ENCODE measurements at regions not wholly inside any gene's neighbourhood (a gene's known extent, or its start where the extent isn't known, plus 50 kb on each side); places are given as distances from the start of the nearest gene placed in this dataset.

GRCh38 chr10:57799625-57800024 is 468.1 kb downstream of the IPMK start:
- Mint-ChIP-seq H3K36me3 (ENCODE audit: low read depth, unreplicated experiment) (no peaks in the 10 kb centered on the region), H3K4me1 (ENCODE audit: unreplicated experiment) (no peaks in the 10 kb centered on the region), H3K4me3 (ENCODE audit: unreplicated experiment) (no peak overlapping the region), H3K27ac (ENCODE audit: unreplicated experiment) (no peak overlapping the region), H3K9me3 (ENCODE audit: unreplicated experiment) (no peaks in the 10 kb centered on the region), H3K27me3 (ENCODE audit: unreplicated experiment) (peaks cover 1% of the 10 kb centered on the region)
- no peak for DNase-seq (ENCODE audit: low spot score)
- TF ChIP-seq, protein P1, sequence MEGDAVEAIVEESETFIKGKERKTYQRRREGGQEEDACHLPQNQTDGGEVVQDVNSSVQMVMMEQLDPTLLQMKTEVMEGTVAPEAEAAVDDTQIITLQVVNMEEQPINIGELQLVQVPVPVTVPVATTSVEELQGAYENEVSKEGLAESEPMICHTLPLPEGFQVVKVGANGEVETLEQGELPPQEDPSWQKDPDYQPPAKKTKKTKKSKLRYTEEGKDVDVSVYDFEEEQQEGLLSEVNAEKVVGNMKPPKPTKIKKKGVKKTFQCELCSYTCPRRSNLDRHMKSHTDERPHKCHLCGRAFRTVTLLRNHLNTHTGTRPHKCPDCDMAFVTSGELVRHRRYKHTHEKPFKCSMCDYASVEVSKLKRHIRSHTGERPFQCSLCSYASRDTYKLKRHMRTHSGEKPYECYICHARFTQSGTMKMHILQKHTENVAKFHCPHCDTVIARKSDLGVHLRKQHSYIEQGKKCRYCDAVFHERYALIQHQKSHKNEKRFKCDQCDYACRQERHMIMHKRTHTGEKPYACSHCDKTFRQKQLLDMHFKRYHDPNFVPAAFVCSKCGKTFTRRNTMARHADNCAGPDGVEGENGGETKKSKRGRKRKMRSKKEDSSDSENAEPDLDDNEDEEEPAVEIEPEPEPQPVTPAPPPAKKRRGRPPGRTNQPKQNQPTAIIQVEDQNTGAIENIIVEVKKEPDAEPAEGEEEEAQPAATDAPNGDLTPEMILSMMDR (IDR thresholded peaks at IDR 0.05; ENCODE audit: unreplicated experiment): no peak

GRCh38 chr10:57798830-57799229 is 468.9 kb downstream of the IPMK start:
- Mint-ChIP-seq H3K4me3 (ENCODE audit: unreplicated experiment) (no peak overlapping the region), H3K36me3 (ENCODE audit: low read depth, unreplicated experiment) (no peaks in the 10 kb centered on the region), H3K27ac (ENCODE audit: unreplicated experiment) (no peak overlapping the region), H3K4me1 (ENCODE audit: unreplicated experiment) (no peaks in the 10 kb centered on the region), H3K27me3 (ENCODE audit: unreplicated experiment) (peaks cover 1% of the 10 kb centered on the region), H3K9me3 (ENCODE audit: unreplicated experiment) (no peaks in the 10 kb centered on the region)
- TF ChIP-seq, protein P1 (IDR thresholded peaks at IDR 0.05; ENCODE audit: unreplicated experiment): no peak
- no peak for DNase-seq (ENCODE audit: low spot score)

GRCh38 chr10:57791546-57791945 is 476.1 kb downstream of the IPMK start:
- peaks cover 3% of the 10 kb centered on the region for H3K4me1 Mint-ChIP-seq (ENCODE audit: unreplicated experiment)
- peaks cover 8% of the 10 kb centered on the region for H3K9me3 Mint-ChIP-seq (ENCODE audit: unreplicated experiment)
- no peak overlapping the region for H3K4me3 Mint-ChIP-seq (ENCODE audit: unreplicated experiment)
- TF ChIP-seq, protein P1 (IDR thresholded peaks at IDR 0.05; ENCODE audit: unreplicated experiment): no peak
- DNase-seq (ENCODE audit: low spot score): no peak
- no peaks in the 10 kb centered on the region for H3K36me3 Mint-ChIP-seq (ENCODE audit: low read depth, unreplicated experiment)
- H3K27me3 Mint-ChIP-seq (ENCODE audit: unreplicated experiment): no peaks in the 10 kb centered on the region
- H3K27ac Mint-ChIP-seq (ENCODE audit: unreplicated experiment): no peak overlapping the region

DNA sequence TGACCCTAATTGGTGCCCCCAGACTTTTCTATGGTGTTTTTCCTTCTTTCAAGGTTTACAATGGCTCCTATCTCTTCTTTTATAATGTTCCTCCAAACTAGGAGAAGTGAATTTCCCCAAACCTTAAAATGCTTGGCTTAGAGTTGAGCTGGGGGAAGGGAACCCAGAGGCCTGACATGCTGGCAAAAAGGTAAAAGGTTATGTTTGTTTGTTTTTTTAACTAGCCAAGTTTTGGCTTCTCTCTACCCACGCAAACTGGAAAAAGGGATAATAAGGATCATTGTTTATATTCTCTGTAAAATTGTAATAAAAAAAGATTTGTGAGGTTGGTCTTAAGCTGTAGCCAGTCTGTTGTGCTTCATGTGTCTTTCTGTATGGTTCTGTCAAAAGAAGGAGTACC is 477.0 kb downstream of the IPMK start:
- H3K4me3 Mint-ChIP-seq (ENCODE audit: unreplicated experiment): no peak overlapping the region

DNA sequence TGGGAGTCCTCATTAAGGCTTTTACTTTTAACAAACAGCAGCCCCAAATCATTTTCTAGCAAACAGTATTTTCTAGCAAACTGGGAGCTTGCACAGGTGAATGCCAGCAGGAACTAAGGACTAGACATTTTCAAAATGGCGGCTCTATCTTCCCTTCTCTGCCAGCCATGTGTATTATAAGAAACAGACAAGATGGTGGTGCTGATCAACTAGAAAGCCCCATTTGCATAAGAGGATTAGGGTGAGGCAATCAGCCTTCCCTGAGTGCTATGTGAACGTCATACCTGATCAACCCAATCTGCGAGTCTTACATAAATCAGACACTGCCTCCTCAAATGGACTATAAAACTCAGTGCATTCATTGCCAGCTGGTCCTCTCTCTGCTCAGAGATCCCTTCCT is 479.6 kb downstream of the IPMK start:
- TF ChIP-seq, protein P1 (IDR thresholded peaks at IDR 0.05; ENCODE audit: unreplicated experiment): no peak
- Mint-ChIP-seq H3K9me3 (ENCODE audit: unreplicated experiment) (peaks cover 8% of the 10 kb centered on the region), H3K27ac (ENCODE audit: unreplicated experiment) (no peak overlapping the region), H3K27me3 (ENCODE audit: unreplicated experiment) (no peaks in the 10 kb centered on the region), H3K36me3 (ENCODE audit: low read depth, unreplicated experiment) (no peaks in the 10 kb centered on the region), H3K4me3 (ENCODE audit: unreplicated experiment) (no peak overlapping the region), H3K4me1 (ENCODE audit: unreplicated experiment) (peaks cover 3% of the 10 kb centered on the region)
- DNase-seq (ENCODE audit: low spot score): no peak

More for the DNA sequence above, 477.0 kb downstream of the IPMK start:
- Mint-ChIP-seq H3K9me3 (ENCODE audit: unreplicated experiment) (peaks cover 8% of the 10 kb centered on the region), H3K36me3 (ENCODE audit: low read depth, unreplicated experiment) (no peaks in the 10 kb centered on the region), H3K27me3 (ENCODE audit: unreplicated experiment) (no peaks in the 10 kb centered on the region), H3K27ac (ENCODE audit: unreplicated experiment) (no peak overlapping the region), H3K4me1 (ENCODE audit: unreplicated experiment) (peaks cover 3% of the 10 kb centered on the region)
- TF ChIP-seq, protein P1 (IDR thresholded peaks at IDR 0.05; ENCODE audit: unreplicated experiment): no peak
- no peak for DNase-seq (ENCODE audit: low spot score)

Data from endothelial cell (in vitro differentiated cells).